ENCODE measurements at regions not wholly inside any gene's neighbourhood (a gene's known extent, or its start where the extent isn't known, plus 50 kb on each side); places are given as distances from the start of the nearest gene placed in this dataset.

DNA sequence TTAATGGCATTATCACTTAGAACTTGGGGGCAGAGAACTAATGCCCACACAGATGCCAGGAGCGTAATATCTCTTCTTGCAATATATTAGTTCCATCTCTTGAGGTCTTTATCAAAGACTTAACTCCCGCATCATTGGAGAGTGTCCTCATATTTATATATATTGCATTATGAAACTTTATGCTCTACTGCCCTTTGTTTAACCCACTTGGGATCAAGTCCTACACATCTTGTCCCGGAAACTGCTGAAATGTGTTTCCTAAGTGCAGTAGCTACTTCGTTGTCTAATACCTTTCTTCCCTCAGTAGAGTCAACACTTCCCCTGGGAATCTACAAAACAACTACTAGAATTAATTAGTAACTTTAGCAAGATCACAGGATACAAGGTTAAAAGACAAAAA is 1029.2 kb downstream of the OTOL1 start:
- H3K4me3 ChIP-seq (replicated peaks; ENCODE audit: low read depth, low read length) = no peak overlapping the region
- DNase-seq (ENCODE audit: low read depth) = no peak
- TF ChIP-seq, protein P1, sequence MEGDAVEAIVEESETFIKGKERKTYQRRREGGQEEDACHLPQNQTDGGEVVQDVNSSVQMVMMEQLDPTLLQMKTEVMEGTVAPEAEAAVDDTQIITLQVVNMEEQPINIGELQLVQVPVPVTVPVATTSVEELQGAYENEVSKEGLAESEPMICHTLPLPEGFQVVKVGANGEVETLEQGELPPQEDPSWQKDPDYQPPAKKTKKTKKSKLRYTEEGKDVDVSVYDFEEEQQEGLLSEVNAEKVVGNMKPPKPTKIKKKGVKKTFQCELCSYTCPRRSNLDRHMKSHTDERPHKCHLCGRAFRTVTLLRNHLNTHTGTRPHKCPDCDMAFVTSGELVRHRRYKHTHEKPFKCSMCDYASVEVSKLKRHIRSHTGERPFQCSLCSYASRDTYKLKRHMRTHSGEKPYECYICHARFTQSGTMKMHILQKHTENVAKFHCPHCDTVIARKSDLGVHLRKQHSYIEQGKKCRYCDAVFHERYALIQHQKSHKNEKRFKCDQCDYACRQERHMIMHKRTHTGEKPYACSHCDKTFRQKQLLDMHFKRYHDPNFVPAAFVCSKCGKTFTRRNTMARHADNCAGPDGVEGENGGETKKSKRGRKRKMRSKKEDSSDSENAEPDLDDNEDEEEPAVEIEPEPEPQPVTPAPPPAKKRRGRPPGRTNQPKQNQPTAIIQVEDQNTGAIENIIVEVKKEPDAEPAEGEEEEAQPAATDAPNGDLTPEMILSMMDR (IDR thresholded peaks at IDR 0.05; ENCODE audit: low read length, missing control alignments) = no peak

DNA sequence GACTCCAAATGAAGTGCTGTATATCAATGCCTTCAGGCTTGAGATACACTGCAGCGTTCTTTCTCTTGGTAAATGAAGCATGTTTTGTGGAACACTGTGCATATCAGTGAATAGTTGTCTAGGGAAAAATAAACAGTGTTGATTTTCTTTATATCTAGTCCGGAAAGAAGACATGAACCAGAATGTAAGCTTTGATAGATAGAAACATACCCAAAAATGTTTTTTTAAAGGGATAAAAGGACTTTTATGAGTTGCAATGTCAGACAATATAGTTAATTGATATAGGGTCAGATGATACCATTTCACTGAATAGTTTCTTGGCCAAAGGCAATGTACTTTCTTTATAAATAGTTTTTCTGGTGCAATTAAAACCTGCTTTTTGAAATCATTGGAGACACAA is 1037.8 kb downstream of the OTOL1 start:
- no peak for DNase-seq (ENCODE audit: low read depth)
- no peak overlapping the region for H3K4me3 ChIP-seq (replicated peaks; ENCODE audit: low read depth, low read length)
- TF ChIP-seq, protein P1 (IDR thresholded peaks at IDR 0.05; ENCODE audit: low read length, missing control alignments) = no peak

DNA sequence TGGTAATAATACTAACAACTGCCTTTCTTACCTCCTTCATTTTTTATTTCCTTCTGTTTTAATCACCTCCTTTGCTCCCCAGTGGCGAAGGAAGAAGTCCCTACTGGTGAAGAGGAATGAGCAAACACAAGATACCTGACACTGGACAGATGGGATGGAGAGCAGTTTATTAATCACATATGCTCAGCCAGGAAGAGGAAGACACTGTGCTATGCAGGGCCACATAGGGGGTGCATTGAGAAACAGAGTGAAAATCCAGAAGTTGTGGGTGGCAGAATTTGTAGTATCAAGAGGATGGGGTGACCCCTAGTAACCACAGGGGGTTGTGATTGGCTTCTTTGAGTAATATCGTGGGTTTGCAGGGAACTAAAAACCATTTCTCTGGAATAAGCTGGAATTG is 1041.9 kb downstream of the OTOL1 start:
- DNase-seq (ENCODE audit: low read depth) = no peak
- TF ChIP-seq, protein P1 (IDR thresholded peaks at IDR 0.05; ENCODE audit: low read length, missing control alignments) = no peak

DNA sequence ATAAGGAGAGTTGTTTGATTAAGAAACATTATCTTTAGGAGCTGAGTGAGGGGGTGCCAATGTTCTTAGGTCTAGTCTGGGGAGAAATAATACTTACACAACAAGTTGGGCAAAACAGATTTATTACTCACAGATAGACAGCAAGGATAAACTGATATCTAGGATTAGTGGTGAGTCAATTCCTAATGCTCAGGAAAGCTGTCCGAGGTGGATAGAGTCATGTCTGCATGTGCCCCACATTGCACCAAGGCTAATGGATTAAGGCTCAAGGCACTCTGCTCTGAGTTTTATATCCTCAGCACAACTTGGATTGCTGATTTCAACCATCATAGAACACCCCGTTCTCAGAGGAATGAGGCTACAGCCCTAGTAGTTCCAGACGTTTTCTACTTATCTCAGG is 1042.3 kb downstream of the OTOL1 start:
- no peak overlapping the region for H3K4me3 ChIP-seq (replicated peaks; ENCODE audit: low read depth, low read length)
- no peak for DNase-seq (ENCODE audit: low read depth)
- TF ChIP-seq, protein P1 (IDR thresholded peaks at IDR 0.05; ENCODE audit: low read length, missing control alignments) = no peak

More for the DNA sequence above, 1041.9 kb downstream of the OTOL1 start:
- H3K4me3 ChIP-seq (replicated peaks; ENCODE audit: low read depth, low read length) = no peak overlapping the region

DNA sequence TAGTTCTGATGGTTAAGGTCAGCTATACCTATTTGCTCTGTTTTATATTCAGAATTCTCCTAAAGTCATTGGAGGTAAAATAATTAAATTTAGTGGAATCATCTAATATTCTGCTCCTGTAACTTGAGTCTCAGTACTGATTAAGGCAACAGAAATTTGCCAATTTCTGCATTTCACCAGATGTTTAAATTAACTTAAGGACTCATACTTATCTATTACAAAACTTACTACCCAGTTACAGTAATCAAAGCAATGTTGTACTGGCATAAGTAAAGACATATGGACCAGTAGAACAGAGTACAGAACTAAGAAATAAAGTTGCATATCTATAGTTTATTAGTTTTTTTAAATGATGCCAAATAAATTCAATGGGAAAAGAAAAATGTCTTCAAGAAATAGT is 1043.8 kb downstream of the OTOL1 start:
- DNase-seq (ENCODE audit: low read depth) = no peak
- no peak overlapping the region for H3K4me3 ChIP-seq (replicated peaks; ENCODE audit: low read depth, low read length)
- TF ChIP-seq, protein P1 (IDR thresholded peaks at IDR 0.05; ENCODE audit: low read length, missing control alignments) = no peak

DNA sequence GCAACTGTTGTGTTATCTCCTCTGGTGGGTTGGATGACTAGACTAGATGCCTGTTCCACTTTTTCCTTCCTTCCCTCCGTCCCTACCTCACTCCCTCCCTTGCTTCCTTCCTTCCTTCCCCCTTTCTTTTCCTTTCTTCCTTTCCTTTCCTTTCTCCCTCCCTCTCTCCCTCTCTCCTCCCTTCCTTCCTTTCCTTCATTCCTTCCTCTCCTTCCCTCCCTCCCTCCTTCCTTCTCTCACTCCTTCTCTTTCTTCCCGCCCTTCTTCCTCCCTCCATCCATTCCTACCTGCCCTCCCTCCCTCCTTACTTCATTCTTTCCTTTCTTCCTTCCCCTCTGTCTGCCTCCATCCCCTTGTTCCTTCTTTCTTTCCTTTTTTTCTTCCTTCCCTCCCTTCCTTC is 1045.3 kb downstream of the OTOL1 start:
- TF ChIP-seq, protein P1 (IDR thresholded peaks at IDR 0.05; ENCODE audit: low read length, missing control alignments) = no peak
- DNase-seq (ENCODE audit: low read depth) = no peak
- no peak overlapping the region for H3K4me3 ChIP-seq (replicated peaks; ENCODE audit: low read depth, low read length)

DNA sequence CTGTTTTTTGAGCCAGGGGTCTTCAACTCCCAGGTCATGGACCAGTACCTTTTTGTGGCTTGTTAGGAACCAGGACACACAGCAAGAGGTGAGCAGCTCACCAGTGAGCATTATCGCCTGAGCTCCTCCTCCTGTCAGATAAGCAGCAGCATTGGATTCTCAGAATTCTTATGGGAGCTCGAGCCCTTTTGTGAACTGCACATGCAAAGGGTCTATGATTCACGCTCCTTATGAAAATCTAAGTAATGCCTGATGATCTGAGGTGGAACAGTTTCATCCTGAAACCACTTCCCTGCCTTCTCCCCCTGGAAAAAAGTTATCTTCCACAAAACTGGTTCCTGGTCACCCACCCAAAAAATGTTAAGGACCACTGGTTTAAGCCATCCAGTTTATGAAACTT is 1047.6 kb downstream of the OTOL1 start:
- TF ChIP-seq, protein P1 (IDR thresholded peaks at IDR 0.05; ENCODE audit: low read length, missing control alignments) = no peak
- H3K4me3 ChIP-seq (replicated peaks; ENCODE audit: low read depth, low read length) = no peak overlapping the region
- no peak for DNase-seq (ENCODE audit: low read depth)
